IMR-90 (cell line): ENCODE measurements at regions not wholly inside any gene's neighbourhood (a gene's known extent, or its start where the extent isn't known, plus 50 kb on each side); places are given as distances from the start of the nearest gene placed in this dataset.

ENCODE experiments used
- CEBPB ChIP-seq: IDR thresholded peaks from 2 replicates; pipeline ENCODE4 v1.6.1; 2012; ENCODE audit warnings: low read depth, low read length, improper control_type of control experiment
- RFX5 ChIP-seq: IDR thresholded peaks from 2 replicates; pipeline ENCODE4 v1.8.0; 2012; ENCODE audit warnings: low read depth, mild to moderate bottlenecking, low read length, moderate library complexity

- TF ChIP-seq RFX5 (no peak), CEBPB (no peak)
Measured at GRCh38 chr2:235235977-235236767, 257.7 kb upstream of the AGAP1 start.
